NAMALWA (cell line): ENCODE measurements at regions not wholly inside any gene's neighbourhood (a gene's known extent, or its start where the extent isn't known, plus 50 kb on each side); places are given as distances from the start of the nearest gene placed in this dataset.

Experiments used
- DNase-seq: peaks from one replicate; pipeline ENCODE4 v3.0.0-alpha.2; 2015; ENCODE audit warnings: low spot score

GRCh38 chr1:199746666-199747384 is 280.7 kb upstream of the NR5A2 start:
- DNase-seq = no peak

GRCh38 chr1:199747984-199748383 is 279.5 kb upstream of the NR5A2 start:
- no peak for DNase-seq

- no peak for DNase-seq
These were observed 276.0 kb upstream of the NR5A2 start for GRCh38 chr1:199751506-199751905.

DNA sequence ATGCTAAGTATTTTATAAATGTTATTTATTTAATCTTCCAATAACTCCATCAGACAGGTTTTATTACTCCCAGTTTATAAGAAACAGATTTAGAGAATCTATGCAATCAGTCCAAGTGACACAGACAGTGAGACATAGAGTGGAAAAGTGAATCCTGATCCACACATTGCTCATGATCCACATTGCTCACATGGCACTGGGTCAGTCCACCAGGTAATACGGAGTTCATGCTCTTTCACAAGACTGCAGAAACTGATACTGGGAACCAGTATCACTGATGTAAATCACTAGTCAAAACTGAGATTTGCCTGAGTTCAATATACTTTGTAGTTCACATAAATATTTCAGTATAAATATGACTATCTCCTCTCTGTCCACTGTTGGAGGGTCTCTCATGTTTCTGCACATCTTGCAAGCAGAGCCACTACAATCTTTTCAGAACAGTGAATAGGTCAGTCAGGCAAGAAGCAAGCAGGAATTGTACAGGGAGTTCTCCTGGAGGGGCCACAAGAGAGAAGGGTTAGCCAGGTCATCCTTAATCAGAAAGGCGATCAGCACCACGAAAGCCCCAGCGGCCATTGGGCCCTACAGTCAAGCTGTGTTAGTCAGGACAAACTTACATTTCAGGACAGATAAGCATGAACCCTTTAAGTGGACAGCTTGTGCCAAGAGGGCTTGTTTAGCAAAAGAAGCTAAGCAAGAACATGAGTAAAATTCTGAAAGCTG is 275.4 kb upstream of the NR5A2 start:
- DNase-seq = no peak

DNA sequence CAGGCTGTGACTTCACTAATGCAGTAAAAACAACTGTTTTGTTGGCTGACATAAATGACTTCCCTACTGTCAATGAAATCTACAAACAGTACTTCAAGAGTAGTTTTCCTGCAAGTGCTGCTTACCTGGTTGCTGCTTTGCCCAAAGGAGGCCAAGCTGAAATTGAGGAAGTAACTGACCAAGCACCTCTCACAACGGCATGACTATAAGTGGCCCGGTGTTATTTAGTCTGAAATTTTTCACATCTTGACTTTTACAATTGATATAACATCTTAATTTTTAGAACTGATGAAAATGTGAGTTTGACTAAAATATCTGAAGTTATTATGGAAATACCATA is 274.9 kb upstream of the NR5A2 start:
- DNase-seq = no peak

DNA sequence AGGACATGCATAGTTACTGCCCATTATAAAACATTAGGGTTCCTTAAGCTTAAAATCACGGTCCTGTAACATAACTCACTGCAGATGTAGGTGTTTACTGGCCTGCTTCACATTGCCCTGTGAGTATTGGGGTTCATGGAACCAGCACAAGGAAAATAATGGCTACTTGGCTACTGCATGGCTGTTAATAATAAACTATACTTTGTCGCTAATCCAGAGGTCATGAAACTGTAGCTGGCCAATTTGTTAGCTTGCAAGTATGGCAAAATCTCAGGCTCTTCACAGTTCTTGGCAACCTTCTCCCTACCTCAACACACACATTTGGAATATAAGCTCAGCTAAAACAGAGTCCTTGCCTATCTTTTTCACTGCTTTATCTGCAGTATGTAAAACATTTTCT is 274.0 kb upstream of the NR5A2 start:
- DNase-seq = no peak

- no peak for DNase-seq
These were observed 271.4 kb upstream of the NR5A2 start for GRCh38 chr1:199756066-199756465.

GRCh38 chr1:199758626-199759255 is 268.8 kb upstream of the NR5A2 start:
- no peak for DNase-seq

GRCh38 chr1:199759268-199759730 is 268.2 kb upstream of the NR5A2 start:
- no peak for DNase-seq

DNA sequence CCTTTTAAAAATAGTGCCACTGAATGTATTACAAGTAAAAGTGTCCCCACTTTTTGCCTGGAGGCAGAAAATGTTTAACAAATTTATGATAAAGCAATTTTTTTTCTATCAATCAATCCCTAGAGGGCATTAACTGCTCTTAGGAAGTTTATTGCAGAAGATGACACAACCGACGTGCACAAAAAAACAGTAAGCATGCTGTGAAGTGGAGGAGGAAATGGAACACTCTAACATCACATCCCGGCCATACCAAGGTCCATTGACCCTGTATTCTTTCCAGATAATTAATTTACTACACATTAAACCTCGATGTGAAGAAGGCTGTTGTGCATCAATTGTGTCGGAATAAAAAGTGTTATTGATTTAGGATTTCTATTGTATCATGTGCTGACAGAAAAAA is 264.9 kb upstream of the NR5A2 start:
- no peak for DNase-seq

DNA sequence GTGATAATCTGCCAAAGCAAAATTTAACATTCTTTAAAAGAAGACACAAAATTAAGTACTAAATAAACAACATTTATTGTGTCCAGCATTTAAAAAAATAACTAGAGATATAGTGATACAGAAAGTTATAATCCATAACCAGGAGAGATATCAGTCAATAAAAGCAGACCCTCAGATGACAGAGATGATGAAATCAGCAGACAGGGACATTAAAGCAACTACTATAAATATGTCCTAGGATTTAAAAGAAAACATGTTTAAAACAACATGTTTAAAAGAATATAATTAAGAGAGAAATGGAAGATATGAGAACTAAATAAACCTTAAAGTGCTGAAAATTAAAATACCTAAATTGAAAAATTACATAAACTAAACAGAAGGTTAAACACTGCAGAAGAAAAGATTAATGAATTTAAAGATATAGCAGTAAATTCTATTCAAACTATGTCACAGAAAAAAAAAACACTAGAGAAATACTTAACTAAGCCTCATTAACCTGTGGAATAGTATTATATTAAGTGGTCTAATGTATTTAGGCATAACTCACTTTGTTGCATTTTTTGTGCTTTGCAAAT is 261.2 kb upstream of the NR5A2 start:
- no peak for DNase-seq

DNA sequence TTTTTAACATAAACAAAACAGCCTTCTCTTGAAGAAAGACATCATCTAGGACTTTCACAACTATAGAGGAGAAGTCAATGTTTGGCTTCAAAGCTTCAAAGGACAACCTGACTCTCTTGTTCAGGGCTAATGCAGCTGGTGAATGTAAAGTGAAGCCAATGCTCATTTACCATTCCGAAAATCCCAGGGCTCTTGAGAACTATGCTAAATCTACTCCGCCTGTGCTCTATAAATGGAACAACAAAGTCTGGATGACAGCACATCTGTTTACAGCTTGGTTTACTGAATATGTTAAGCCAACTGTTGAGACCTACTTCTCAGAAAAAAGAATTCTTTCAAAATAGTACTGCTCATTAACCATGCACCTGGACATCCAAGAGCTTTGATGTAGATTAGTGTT is 259.8 kb upstream of the NR5A2 start:
- DNase-seq = no peak

DNA sequence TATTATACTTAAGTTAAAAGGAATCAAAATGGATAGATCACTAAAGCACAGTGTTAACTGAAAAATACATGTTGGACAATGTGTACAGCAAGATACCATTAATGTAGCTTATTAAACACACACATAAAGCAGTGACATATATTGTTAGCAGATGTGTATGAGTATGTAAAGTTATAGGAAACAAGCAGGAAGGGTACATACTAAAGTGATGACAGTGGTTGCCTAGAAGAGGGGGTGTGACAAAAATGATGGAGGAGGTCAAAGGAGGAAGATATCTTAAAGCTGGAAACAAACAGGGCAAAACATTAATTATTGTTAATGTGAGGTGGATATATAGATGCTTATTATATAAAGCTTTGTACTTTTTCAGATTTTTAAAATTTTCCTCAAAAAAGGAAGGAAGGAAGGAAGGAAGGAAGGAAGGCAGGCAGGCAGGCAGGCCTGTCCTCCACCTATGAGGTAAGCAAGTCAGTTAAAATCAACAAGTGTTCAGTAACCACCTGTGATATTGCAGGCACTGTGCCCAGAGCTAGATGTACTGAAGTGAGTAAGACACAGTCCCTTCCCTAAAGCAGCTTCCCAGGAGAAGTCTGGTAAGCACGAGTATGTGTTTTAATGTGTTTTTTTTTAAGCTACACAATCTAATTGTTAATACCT is 252.9 kb upstream of the NR5A2 start:
- no peak for DNase-seq

DNA sequence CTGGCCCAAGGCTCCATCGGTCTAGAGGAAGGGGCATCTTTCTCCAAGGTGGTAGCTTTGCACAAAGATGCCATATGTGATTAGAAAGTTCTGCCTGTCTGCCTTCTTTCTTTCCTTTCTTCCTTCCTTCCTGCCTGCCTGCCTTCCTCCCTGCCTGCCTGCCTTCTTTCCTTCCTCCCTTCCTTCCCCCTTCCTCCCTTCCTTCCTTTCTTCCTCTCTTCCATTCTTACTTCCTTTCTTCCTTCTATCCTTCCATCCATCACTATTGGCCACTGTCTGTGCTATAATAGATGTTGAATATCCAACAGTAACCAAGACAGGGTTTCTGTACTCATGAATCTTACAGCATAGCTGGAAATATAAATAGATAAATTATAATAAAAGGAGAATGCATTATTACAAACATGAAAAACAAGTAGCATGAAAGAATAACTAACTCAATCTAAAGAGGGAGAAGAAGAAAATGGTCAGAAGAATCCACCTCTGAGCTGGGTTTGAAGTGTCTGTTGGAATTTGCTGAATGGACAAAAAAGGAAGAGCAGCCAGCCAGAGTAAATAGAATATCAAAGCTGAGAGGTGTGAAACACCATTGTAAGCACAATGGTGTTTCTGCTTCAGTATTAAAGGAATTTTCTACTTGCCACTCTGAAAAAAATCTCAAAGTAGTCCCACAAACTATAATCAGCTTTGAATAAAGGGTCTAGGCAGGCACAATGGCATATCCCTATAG is 250.6 kb upstream of the NR5A2 start:
- DNase-seq = no peak

GRCh38 chr1:199778324-199778955 is 249.1 kb upstream of the NR5A2 start:
- DNase-seq = no peak

GRCh38 chr1:199780091-199780490 is 247.4 kb upstream of the NR5A2 start:
- no peak for DNase-seq

DNA sequence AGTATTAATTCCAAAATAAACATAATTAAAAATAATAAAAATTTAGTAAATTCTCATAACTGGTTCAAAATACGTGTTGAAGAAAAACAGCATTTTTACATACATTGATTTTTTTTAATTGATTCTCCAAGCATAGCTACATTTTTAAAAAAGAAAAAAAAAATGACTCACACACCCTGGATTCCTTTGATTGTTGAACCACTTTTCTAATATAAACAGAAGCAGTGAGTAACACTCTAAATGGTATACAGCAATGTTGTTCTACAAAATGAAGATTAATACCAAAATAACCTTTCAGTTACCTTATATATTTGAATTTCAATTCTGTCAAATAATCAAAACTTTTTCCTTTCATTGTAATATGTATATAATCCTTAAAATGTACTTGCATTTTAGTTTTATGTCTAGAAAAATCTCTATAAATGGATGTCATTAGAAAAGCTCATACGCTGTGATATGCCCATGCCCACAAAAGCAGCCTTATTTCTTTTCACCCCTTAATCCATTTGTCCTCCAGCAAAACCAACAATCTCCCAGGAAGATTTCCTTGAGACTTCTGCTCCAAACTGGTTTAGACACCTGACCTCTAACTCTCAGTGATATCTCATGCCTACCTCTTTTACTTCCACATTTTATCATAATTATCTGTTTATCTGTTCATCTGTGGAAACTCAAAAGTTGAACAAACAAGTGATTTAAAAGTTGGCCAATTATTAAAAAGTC is 246.4 kb upstream of the NR5A2 start:
- DNase-seq = no peak

GRCh38 chr1:199784138-199784895 is 243.2 kb upstream of the NR5A2 start:
- no peak for DNase-seq

- DNase-seq = no peak
These were observed 240.8 kb upstream of the NR5A2 start for GRCh38 chr1:199786695-199787094.

GRCh38 chr1:199789141-199789540 is 238.4 kb upstream of the NR5A2 start:
- DNase-seq = no peak
